Neutrophil (primary cell): ENCODE measurements at regions not wholly inside any gene's neighbourhood (a gene's known extent, or its start where the extent isn't known, plus 50 kb on each side); places are given as distances from the start of the nearest gene placed in this dataset.

Experiments used
- H3K27ac ChIP-seq: fragments of 200-600 bp; sonication (generic); 2 replicates; pipeline ENCODE4 v1.5.1; 2016; ENCODE audit warnings: mild to moderate bottlenecking, moderate library complexity
- H3K27me3 ChIP-seq: fragments of 200-600 bp; sonication (generic); 2 replicates; pipeline ENCODE4 v1.6.0; 2016; ENCODE audit warnings: mild to moderate bottlenecking
- H3K36me3 ChIP-seq: fragments of 200-600 bp; sonication (generic); 2 replicates; pipeline ENCODE4 v1.5.1; 2017
- H3K4me1 ChIP-seq, 2 experiments: fragments of 200-600 bp in 1 of 2; sonication (generic) in 1 of 2; 1 replicate in 1 of 2; 2 replicates in 1 of 2; pipeline versions ENCODE4 v1.5.1 to v1.6.1; 2013 to 2016; ENCODE audit warnings: low read depth in 1 of 2, low read length in 1 of 2, mild to moderate bottlenecking in 1 of 2, moderate library complexity in 1 of 2; ENCODE audit not compliant: control insufficient read depth in 1 of 2, insufficient read depth in 1 of 2
- H3K4me3 ChIP-seq, 2 experiments: fragments of 200-600 bp in 1 of 2; sonication (generic) in 1 of 2; 1 replicate in 1 of 2; 2 replicates in 1 of 2; pipeline ENCODE4 v1.5.1; 2013 to 2016; ENCODE audit warnings: low read depth in 1 of 2, low read length in 1 of 2, mild to moderate bottlenecking in 1 of 2, moderate library complexity in 1 of 2
- H3K9me3 ChIP-seq: fragments of 200-600 bp; sonication (generic); 2 replicates; pipeline ENCODE4 v1.5.1; 2016
- TF ChIP-seq, protein P1 (sequence below): fragments of 200-600 bp; sonication (generic); IDR thresholded peaks from 2 replicates; pipeline ENCODE4 v1.5.1; 2016; ENCODE audit warnings: antibody characterized with exemption

GRCh38 chr5:143515829-143516228 is 112.3 kb upstream of the NR3C1 start:
- TF ChIP-seq, protein P1, sequence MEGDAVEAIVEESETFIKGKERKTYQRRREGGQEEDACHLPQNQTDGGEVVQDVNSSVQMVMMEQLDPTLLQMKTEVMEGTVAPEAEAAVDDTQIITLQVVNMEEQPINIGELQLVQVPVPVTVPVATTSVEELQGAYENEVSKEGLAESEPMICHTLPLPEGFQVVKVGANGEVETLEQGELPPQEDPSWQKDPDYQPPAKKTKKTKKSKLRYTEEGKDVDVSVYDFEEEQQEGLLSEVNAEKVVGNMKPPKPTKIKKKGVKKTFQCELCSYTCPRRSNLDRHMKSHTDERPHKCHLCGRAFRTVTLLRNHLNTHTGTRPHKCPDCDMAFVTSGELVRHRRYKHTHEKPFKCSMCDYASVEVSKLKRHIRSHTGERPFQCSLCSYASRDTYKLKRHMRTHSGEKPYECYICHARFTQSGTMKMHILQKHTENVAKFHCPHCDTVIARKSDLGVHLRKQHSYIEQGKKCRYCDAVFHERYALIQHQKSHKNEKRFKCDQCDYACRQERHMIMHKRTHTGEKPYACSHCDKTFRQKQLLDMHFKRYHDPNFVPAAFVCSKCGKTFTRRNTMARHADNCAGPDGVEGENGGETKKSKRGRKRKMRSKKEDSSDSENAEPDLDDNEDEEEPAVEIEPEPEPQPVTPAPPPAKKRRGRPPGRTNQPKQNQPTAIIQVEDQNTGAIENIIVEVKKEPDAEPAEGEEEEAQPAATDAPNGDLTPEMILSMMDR, result no peak
- no peaks in the 10 kb centered on the region for H3K9me3 ChIP-seq
- no peak overlapping the region for H3K27ac ChIP-seq
- no peaks in the 10 kb centered on the region for H3K36me3 ChIP-seq
- no peak overlapping the region for H3K4me3 ChIP-seq
- no peaks in the 10 kb centered on the region for H3K27me3 ChIP-seq
- no peaks in the 10 kb centered on the region for H3K4me1 ChIP-seq

DNA sequence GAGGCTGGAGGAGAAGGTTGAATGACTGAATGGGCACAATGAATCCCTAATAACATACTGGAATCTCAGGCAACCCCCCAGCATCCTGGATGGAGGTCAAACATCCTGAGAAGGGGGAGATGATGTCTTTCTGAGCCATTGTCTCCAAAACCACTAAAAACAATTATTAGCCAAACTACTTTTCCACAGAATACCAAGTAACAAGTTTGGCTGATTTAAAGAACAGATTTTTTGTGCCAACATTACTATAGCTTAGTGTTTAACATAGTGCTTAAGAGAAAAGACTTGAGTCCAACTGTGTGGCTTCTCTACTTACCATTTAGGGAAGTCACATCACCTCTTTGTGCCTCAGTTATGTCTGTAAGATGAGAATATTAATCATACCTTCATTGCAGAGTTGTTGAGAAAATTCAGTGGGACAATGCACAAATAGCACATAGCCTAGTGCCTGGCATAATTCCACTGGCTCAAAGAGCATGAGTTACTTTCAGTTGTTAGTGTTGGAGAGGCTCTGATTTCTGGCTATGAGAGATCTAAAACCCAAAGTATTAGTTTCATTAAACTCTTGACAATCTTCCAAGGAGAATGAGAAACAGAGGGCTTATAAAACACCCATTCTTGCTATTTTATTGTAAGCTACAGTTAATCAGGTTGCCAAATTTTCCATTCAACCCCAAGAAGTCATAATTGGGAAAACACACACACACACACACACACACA is 111.3 kb upstream of the NR3C1 start:
- TF ChIP-seq, protein P1, result no peak
- H3K27me3 ChIP-seq, result no peaks in the 10 kb centered on the region
- H3K4me1 ChIP-seq, result peaks cover 0 to 3% of the 10 kb centered on the region in 2 experiments
- no peaks in the 10 kb centered on the region for H3K9me3 ChIP-seq
- H3K27ac ChIP-seq, result no peak overlapping the region
- H3K36me3 ChIP-seq, result no peaks in the 10 kb centered on the region
- H3K4me3 ChIP-seq, result no peak overlapping the region

DNA sequence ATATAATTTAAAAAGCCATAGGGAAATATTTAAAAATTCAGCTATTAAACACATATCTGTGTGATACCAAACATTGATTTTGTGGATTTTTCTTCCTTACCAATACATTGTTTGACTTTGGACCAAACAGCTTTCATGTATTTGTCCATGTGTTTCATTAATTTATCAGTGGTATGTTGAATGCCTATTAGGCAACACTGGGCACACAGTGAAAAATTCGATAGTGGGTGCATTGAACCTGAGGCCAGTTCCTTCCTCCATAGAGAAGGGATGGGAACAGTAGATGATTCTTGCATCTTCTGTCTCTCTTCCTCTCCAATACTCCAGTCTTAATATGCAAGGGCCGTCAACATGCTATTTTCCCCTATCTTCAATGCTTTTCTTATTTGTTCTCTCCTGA is 110.2 kb upstream of the NR3C1 start:
- H3K27ac ChIP-seq, result no peak overlapping the region
- no peaks in the 10 kb centered on the region for H3K36me3 ChIP-seq
- H3K9me3 ChIP-seq, result no peaks in the 10 kb centered on the region
- H3K4me1 ChIP-seq, result peaks cover 10 to 13% of the 10 kb centered on the region in 2 experiments
- H3K4me3 ChIP-seq, result no peak overlapping the region
- TF ChIP-seq, protein P1, result no peak
- H3K27me3 ChIP-seq, result no peaks in the 10 kb centered on the region

DNA sequence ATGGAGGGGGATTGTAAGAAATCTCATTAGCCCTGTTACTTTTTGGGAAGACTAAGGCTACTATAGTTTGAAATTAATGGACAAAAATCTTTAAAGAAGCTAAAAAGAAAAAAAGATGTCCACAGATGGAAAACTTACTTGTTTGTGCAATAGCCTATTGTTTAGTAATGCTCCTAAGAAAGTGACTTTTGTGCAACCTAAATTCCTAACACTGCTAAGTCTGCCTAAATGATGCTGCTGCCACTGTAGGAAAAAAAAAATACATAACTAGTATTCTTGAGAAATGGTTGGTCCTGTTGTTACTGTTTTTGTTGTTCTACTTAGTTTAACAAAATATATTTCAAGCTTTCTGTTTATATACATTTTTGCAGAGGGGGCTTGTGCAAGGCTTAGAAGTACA is 108.2 kb upstream of the NR3C1 start:
- Histone ChIP-seq H3K36me3 (no peaks in the 10 kb centered on the region), H3K27ac (no peak overlapping the region), H3K4me3 (no peak overlapping the region), H3K4me1 (peaks cover 12 to 17% of the 10 kb centered on the region in 2 experiments), H3K27me3 (no peaks in the 10 kb centered on the region), H3K9me3 (no peaks in the 10 kb centered on the region)
- TF ChIP-seq, protein P1, result no peak

DNA sequence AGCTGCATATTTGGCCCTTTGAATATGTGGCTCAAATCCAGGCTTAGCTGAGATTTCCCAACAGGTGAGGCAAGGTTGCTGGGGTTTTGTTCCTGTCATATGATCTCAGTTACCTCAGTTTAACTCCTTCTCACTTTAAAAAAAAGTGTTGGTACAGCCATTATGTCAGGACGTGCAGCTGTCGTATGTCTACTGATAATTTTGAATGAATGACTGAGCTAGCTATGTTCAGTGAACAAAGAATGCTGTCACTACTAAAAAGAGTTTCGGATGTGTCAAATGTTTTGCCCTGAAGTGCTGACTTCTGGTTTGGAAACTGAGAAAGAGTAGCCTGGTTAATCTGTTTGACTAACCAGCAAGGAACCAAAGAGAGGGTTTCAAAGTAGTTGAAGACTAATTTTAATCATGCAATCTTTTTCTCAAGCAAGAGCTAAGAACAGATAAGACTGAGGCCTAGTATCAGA is 106.3 kb upstream of the NR3C1 start:
- no peaks in the 10 kb centered on the region for H3K9me3 ChIP-seq
- TF ChIP-seq, protein P1, result no peak

More for the DNA sequence above, 106.3 kb upstream of the NR3C1 start:
- H3K4me3 ChIP-seq, result no peak overlapping the region
- H3K27ac ChIP-seq, result no peak overlapping the region
- no peaks in the 10 kb centered on the region for H3K27me3 ChIP-seq
- no peaks in the 10 kb centered on the region for H3K36me3 ChIP-seq
- H3K4me1 ChIP-seq, result peaks cover 12 to 17% of the 10 kb centered on the region in 2 experiments
